H9 (cell line): ENCODE measurements at regions not wholly inside any gene's neighbourhood (a gene's known extent, or its start where the extent isn't known, plus 50 kb on each side); places are given as distances from the start of the nearest gene placed in this dataset.

Source experiments
- DNase-seq: peaks from one replicate; pipeline ENCODE4 v3.0.0-alpha.2; 2017
- H2AFZ ChIP-seq: one replicate; pipeline ENCODE4 v1.6.1; 2013; ENCODE audit warnings: mild to moderate bottlenecking, low read length, control low read depth, moderate library complexity
- H2AK5ac ChIP-seq: 2 replicates; pipeline ENCODE4 v1.6.1; 2013; ENCODE audit warnings: low read length, control low read depth, mixed read lengths; ENCODE audit not compliant: insufficient read length
- H2BK120ac ChIP-seq: one replicate; pipeline ENCODE4 v1.6.1; 2013; ENCODE audit warnings: low read depth, mild to moderate bottlenecking, low read length, control low read depth, inconsistent platforms; ENCODE audit not compliant: poor library complexity, severe bottlenecking
- H2BK12ac ChIP-seq: 2 replicates; pipeline ENCODE4 v1.6.1; 2013; ENCODE audit warnings: low read length, control low read depth, mixed read lengths, low read depth; ENCODE audit not compliant: insufficient read length
- H2BK15ac ChIP-seq: 2 replicates; pipeline ENCODE4 v1.6.1; 2013; ENCODE audit warnings: low read depth, low read length, control low read depth
- H2BK20ac ChIP-seq: one replicate; pipeline ENCODE4 v1.6.1; 2013; ENCODE audit warnings: low read depth, mild to moderate bottlenecking, low read length, control low read depth, inconsistent platforms; ENCODE audit not compliant: poor library complexity, severe bottlenecking
- H2BK5ac ChIP-seq: 2 replicates; pipeline ENCODE4 v1.6.1; 2013; ENCODE audit warnings: low read length, control low read depth, mixed read lengths; ENCODE audit not compliant: insufficient read length
- H3K14ac ChIP-seq: 2 replicates; pipeline ENCODE4 v1.6.1; 2013; ENCODE audit warnings: low read length, control low read depth; ENCODE audit not compliant: insufficient read depth
- H3K18ac ChIP-seq: 2 replicates; pipeline ENCODE4 v1.6.1; 2013; ENCODE audit warnings: low read depth, mild to moderate bottlenecking, mixed read lengths, low read length, control low read depth; ENCODE audit not compliant: insufficient read length
- H3K23ac ChIP-seq: 2 replicates; pipeline ENCODE4 v1.6.1; 2013; ENCODE audit warnings: low read length, control low read depth, mixed read lengths, low read depth; ENCODE audit not compliant: insufficient read length
- H3K23me2 ChIP-seq: 2 replicates; pipeline ENCODE4 v1.6.1; 2013; ENCODE audit warnings: low read depth, mild to moderate bottlenecking, mixed read lengths, low read length, control low read depth; ENCODE audit not compliant: insufficient read length, poor library complexity, severe bottlenecking
- H3K27ac ChIP-seq: 2 replicates; pipeline ENCODE4 v1.5.1; 2013; ENCODE audit warnings: low read length, control low read depth, mixed read lengths, low read depth; ENCODE audit not compliant: insufficient read length
- H3K27me3 ChIP-seq: 2 replicates; pipeline ENCODE4 v1.6.1; 2013; ENCODE audit warnings: low read length, control low read depth, inconsistent platforms; ENCODE audit not compliant: insufficient read depth
- H3K4ac ChIP-seq: 2 replicates; pipeline ENCODE4 v1.6.1; 2013; ENCODE audit warnings: low read depth, mild to moderate bottlenecking, control low read depth, inconsistent platforms, low read length, moderate library complexity
- H3K4me1 ChIP-seq: 2 replicates; pipeline ENCODE4 v1.6.1; 2013; ENCODE audit warnings: low read length, control low read depth, inconsistent platforms; ENCODE audit not compliant: insufficient read depth
- H3K4me2 ChIP-seq: 2 replicates; pipeline ENCODE4 v1.6.1; 2013; ENCODE audit warnings: low read length, control low read depth, mixed read lengths; ENCODE audit not compliant: insufficient read length, insufficient read depth
- H3K56ac ChIP-seq: 2 replicates; pipeline ENCODE4 v1.6.1; 2013; ENCODE audit warnings: low read depth, mild to moderate bottlenecking, mixed read lengths, low read length, control low read depth; ENCODE audit not compliant: insufficient read length
- H3K79me1 ChIP-seq: 2 replicates; pipeline ENCODE4 v1.6.1; 2013; ENCODE audit warnings: low read depth, mild to moderate bottlenecking, moderate library complexity, low read length, control low read depth, inconsistent platforms; ENCODE audit not compliant: insufficient read depth, poor library complexity, severe bottlenecking
- H3K79me2 ChIP-seq: 2 replicates; pipeline ENCODE4 v1.6.1; 2013; ENCODE audit warnings: low read length, control low read depth, inconsistent platforms; ENCODE audit not compliant: insufficient read depth
- H3K9ac ChIP-seq: 2 replicates; pipeline ENCODE4 v1.6.1; 2013; ENCODE audit warnings: low read length, control low read depth, mixed read lengths; ENCODE audit not compliant: insufficient read length; ENCODE audit errors: extremely low read depth
- H3K9me3 ChIP-seq: one replicate; pipeline ENCODE4 v1.6.1; 2013; ENCODE audit warnings: low read depth, low read length, inconsistent platforms; ENCODE audit not compliant: control insufficient read depth
- H3T11ph ChIP-seq: one replicate; pipeline ENCODE4 v1.6.1; 2013; ENCODE audit warnings: mild to moderate bottlenecking, low read length, control low read depth, inconsistent platforms
- H4K20me1 ChIP-seq: one replicate; pipeline ENCODE4 v1.6.1; 2013; ENCODE audit not compliant: control insufficient read depth, insufficient read length, insufficient read depth
- H4K5ac ChIP-seq: 2 replicates; pipeline ENCODE4 v1.6.1; 2013; ENCODE audit warnings: low read depth, mild to moderate bottlenecking, mixed read lengths, low read length, control low read depth; ENCODE audit not compliant: insufficient read length
- H4K8ac ChIP-seq: replicated peaks from 2 replicates; pipeline ENCODE4 v1.6.1; 2013; ENCODE audit warnings: low read length, control low read depth, mixed read lengths, low read depth; ENCODE audit not compliant: insufficient read length
- H4K91ac ChIP-seq: 2 replicates; pipeline ENCODE4 v1.6.1; 2013; ENCODE audit warnings: low read depth, mild to moderate bottlenecking, moderate library complexity, mixed read lengths, low read length, control low read depth; ENCODE audit not compliant: insufficient read length
- H3K27ac Mint-ChIP-seq, 3 experiments: 2 replicates in 2 of 3; 3 replicates in 1 of 3; pipeline ENCODE4 v1.8.0; 2020 to 2021; ENCODE audit warnings: mixed read lengths in 3 of 3, mild to moderate bottlenecking in 1 of 3, moderate library complexity in 1 of 3
- H3K27me3 Mint-ChIP-seq: 2 replicates; pipeline ENCODE4 v1.8.0; 2021; ENCODE audit warnings: low read depth, mild to moderate bottlenecking, moderate library complexity, mixed read lengths
- H3K36me3 Mint-ChIP-seq, 3 experiments: 2 replicates in 2 of 3; 3 replicates in 1 of 3; pipeline ENCODE4 v1.8.0; 2020 to 2021; ENCODE audit warnings: low read depth in 3 of 3, mixed read lengths in 3 of 3; ENCODE audit not compliant: insufficient read depth in 1 of 3
- H3K4me1 Mint-ChIP-seq, 2 experiments: 2 replicates each; pipeline ENCODE4 v1.8.0; 2020; ENCODE audit warnings: mixed read lengths in 2 of 2
- H3K4me3 Mint-ChIP-seq, 2 experiments: 2 replicates in 1 of 2; 3 replicates in 1 of 2; pipeline ENCODE4 v1.8.0; 2020 to 2021; ENCODE audit warnings: mild to moderate bottlenecking in 2 of 2, mixed read lengths in 2 of 2, moderate library complexity in 1 of 2
- H3K9me3 Mint-ChIP-seq, 2 experiments: 2 replicates in 1 of 2; 3 replicates in 1 of 2; pipeline ENCODE4 v1.8.0; 2020; ENCODE audit warnings: mild to moderate bottlenecking in 2 of 2, mixed read lengths in 2 of 2, moderate library complexity in 1 of 2
- WGBS: extraction: QIAGEN DNeasy Blood & Tissue Kit; methylation state at CpG from one replicate; pipeline ENCODE4 v1.1.7; 2013; ENCODE audit warnings: missing lambda C conversion rate, low lambda C conversion rate, mixed read lengths; ENCODE audit not compliant: insufficient read length; ENCODE audit errors: extremely low coverage; 5-methylcytosine and 5-hydroxymethylcytosine counted together
- TF ChIP-seq, protein P1 (sequence below): fragments of 200-600 bp; sonication (generic); conservative IDR thresholded peaks from 3 replicates; pipeline ENCODE4 v1.8.0; 2021; ENCODE audit warnings: antibody characterized with exemption, mild to moderate bottlenecking

DNA sequence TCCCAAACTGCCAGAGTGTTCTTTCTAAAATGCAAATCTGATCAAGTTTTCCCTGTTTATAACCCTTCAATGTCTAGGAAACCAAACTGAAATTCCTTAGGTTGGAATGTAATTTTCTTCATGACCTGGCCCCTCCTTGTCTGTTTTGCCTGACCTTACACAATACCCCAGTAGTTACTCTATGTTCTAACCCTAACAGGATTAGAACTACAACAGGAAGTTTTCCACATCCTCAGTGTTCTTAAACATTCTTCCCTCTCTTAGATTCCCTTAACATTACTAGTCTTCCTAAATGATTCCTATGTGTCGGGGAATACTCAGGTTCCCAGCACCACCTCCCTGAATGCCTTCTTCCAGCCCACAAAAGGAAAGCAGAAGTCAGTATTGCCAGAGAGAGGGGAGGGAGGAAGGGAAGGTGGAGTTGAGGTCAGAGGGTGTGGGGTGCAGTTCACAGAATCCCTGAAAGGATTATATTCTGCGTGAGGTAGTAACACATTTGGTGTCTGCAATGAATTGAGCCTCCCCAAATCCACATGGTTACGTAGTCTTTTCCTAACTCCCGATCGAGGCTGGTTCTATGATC, 72.6 kb downstream of the BBS10 start:
- no peak overlapping the region for H3T11ph ChIP-seq
- no peaks in the 10 kb centered on the region for H4K20me1 ChIP-seq
- H2AK5ac ChIP-seq = no peak overlapping the region
- no peak overlapping the region for H3K14ac ChIP-seq
- no CpG with 5 or more reads among the region's 5 CpGs for WGBS
- no peaks in the 10 kb centered on the region for H3K9me3 ChIP-seq
- no peak overlapping the region for H2BK5ac ChIP-seq
- no peak overlapping the region for H2BK120ac ChIP-seq
- Mint-ChIP-seq H3K27me3 (no peaks in the 10 kb centered on the region), H3K4me1 (peaks cover 23 to 25% of the 10 kb centered on the region in 2 experiments), H3K36me3 (no peaks in the 10 kb centered on the region), H3K27ac (no peak overlapping the region; a peak in 1 of 7 replicates), H3K4me3 (no peak overlapping the region), H3K9me3 (no peaks in the 10 kb centered on the region)
- H2AFZ ChIP-seq = no peak overlapping the region
- H3K27me3 ChIP-seq = no peaks in the 10 kb centered on the region
- no peak overlapping the region for H3K23ac ChIP-seq
- TF ChIP-seq, protein P1, sequence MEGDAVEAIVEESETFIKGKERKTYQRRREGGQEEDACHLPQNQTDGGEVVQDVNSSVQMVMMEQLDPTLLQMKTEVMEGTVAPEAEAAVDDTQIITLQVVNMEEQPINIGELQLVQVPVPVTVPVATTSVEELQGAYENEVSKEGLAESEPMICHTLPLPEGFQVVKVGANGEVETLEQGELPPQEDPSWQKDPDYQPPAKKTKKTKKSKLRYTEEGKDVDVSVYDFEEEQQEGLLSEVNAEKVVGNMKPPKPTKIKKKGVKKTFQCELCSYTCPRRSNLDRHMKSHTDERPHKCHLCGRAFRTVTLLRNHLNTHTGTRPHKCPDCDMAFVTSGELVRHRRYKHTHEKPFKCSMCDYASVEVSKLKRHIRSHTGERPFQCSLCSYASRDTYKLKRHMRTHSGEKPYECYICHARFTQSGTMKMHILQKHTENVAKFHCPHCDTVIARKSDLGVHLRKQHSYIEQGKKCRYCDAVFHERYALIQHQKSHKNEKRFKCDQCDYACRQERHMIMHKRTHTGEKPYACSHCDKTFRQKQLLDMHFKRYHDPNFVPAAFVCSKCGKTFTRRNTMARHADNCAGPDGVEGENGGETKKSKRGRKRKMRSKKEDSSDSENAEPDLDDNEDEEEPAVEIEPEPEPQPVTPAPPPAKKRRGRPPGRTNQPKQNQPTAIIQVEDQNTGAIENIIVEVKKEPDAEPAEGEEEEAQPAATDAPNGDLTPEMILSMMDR = no peak
- H3K23me2 ChIP-seq = no peaks in the 10 kb centered on the region
- no peaks in the 10 kb centered on the region for H3K79me2 ChIP-seq
- H3K18ac ChIP-seq = no peak overlapping the region
- peaks cover 7% of the 10 kb centered on the region; the same call in 1 of the 2 replicates for H3K4me1 ChIP-seq
- no peak overlapping the region for H4K8ac ChIP-seq
- no peaks in the 10 kb centered on the region for H3K79me1 ChIP-seq
- no peak for DNase-seq
- no peak overlapping the region for H2BK12ac ChIP-seq
- H2BK15ac ChIP-seq = no peak overlapping the region
- H3K9ac ChIP-seq = no peak overlapping the region
- no peak overlapping the region for H3K56ac ChIP-seq
- no peak overlapping the region for H3K4me2 ChIP-seq
- no peak overlapping the region for H3K27ac ChIP-seq
- H4K5ac ChIP-seq = no peak overlapping the region
- no peak overlapping the region for H3K4ac ChIP-seq
- no peak overlapping the region for H2BK20ac ChIP-seq
- H4K91ac ChIP-seq = no peak overlapping the region
